HG02623 (cell line): ENCODE measurements at regions not wholly inside any gene's neighbourhood (a gene's known extent, or its start where the extent isn't known, plus 50 kb on each side); places are given as distances from the start of the nearest gene placed in this dataset.
"Not testable (repeated sequence)": the region's sequence is repeated elsewhere in the genome, so short reads cannot be mapped to it uniquely, and the experiment has no call there.

Experiments
- ATAC-seq: cut with Tn5 transposase; IDR thresholded peaks from one replicate; pipeline ENCODE4 v1.9.1; 2021; ENCODE audit warnings: moderate library complexity; ENCODE audit not compliant: unreplicated experiment

DNA sequence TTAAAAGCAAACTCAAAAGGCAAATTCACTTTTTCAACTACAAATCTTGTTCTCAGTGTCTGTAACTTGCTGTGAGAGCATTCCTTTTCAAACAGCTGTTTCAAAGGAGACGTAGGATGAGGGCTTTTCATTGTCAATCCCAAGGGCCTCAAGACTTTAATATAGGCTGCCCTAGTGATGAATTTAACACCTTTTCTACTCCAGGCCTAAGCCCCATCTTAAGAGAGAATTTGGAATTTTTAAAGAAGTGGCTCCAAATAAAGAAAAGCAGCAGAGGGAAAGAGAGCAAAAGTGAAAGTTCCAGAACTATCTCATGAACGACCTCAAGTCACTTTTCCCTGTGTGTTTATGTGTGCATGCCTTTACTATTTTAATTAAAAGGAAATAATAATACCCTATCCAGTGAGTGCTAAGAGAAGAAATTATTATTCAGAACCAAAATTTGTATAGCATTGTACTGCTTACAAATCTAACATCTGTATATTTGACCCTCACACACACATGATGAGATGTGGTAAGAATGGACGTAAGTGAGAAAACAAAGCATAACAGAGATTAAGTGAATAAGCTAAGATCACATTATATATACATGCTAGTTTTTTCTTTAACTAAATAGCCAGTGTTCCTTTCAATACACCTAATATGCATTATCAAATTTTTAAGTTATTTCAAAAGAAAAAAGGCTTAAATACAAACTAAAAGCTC lies 196.4 kb downstream of the VGLL3 start:
- ATAC-seq: no peak

DNA sequence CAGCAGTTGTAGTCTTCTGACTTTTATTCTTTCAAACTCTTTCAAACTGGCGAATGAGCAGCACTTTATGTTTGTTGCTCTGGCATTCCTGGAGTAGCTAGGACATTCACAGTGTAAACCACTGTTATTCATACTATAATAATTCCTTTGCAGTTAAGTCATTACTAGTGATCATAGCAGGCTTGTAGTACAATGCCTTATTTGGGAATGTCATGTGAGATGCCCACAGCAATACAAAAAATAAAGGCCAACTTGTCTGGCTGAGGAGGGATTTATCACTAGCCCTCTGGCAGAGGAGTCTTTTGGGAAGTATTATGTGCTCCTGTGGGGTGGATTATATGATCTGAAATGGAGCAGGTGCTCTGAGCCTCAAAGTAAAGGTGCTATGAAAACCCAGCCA lies 197.2 kb downstream of the VGLL3 start:
- ATAC-seq: no peak

GRCh38 chr3:86792316-86792715 lies 198.6 kb downstream of the VGLL3 start:
- no peak for ATAC-seq

- ATAC-seq: no peak
Observed at GRCh38 chr3:86790884-86791549, 199.9 kb downstream of the VGLL3 start.

DNA sequence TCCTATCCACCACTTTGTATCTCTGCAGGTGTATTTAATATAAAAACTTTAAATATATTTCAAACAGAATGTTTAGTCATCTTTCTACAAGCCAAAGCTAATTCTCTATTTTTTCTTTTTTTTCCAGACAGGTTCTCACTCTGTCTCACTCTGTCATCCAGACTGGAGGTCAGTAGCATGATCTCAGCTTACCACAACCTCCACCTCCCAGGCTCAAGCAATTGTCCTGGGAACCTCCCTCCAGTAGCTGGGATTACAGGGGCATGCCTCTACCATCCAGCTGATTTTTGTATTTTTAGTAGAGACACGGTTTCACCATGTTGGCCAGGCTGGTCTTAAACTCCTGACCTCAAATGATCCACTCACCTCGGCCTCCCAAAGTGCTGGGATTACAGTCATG lies 202.6 kb downstream of the VGLL3 start:
- ATAC-seq: no peak

DNA sequence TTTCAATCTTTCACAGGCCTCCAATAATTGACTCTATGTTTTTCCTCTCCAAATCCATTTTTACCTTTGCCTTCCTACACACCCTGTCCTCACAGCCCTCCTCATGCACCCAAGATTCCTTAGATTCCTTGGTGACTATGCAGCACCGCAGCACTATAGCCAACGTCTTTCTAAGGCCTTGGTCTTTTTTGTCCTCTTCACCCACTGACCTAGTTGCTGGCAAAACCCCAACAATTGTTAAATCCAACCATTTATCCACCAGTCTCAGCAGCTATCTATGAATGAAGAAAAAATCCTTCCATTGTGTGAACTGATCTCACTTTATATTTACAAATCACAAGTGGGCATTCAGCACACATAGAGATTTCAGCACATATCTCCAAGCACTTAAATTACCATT lies 203.9 kb downstream of the VGLL3 start:
- no peak for ATAC-seq

GRCh38 chr3:86785386-86785785 lies 205.6 kb downstream of the VGLL3 start:
- no peak for ATAC-seq

GRCh38 chr3:86782866-86783265 lies 208.1 kb downstream of the VGLL3 start:
- no peak for ATAC-seq

GRCh38 chr3:86782286-86782685 lies 208.7 kb downstream of the VGLL3 start:
- no peak for ATAC-seq

DNA sequence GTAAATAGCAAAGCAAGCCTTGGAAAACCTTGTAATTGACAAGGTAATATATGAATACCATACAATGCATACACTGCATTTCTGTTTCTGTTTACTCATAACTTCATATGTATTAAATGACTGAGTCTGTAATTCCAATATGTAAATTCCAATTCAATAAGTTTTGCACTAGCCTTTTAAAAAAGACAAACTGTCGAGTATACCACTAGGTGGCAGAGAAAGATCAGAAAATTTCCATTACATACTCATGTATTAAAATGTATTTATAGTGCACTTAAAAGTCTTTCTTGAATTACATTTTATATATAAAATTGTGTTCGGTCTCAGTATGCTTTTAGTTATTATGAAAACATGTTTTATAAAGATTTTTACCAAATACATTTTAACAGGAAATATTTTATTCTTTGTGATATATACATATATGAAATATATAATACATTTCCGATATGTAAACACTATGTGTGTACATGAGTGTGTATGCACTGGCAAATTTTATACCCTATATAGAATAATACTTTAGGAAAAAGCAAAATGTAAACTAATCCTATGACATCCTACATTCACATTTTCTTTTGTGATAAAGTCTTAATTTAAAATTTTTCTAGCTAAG lies 216.8 kb downstream of the VGLL3 start:
- ATAC-seq: no peak

GRCh38 chr3:86772699-86773098 lies 218.2 kb downstream of the VGLL3 start:
- no peak for ATAC-seq

GRCh38 chr3:86771741-86772512 lies 219.0 kb downstream of the VGLL3 start:
- ATAC-seq: no peak

- ATAC-seq: no peak
Observed at GRCh38 chr3:86766331-86766730, 224.6 kb downstream of the VGLL3 start.

DNA sequence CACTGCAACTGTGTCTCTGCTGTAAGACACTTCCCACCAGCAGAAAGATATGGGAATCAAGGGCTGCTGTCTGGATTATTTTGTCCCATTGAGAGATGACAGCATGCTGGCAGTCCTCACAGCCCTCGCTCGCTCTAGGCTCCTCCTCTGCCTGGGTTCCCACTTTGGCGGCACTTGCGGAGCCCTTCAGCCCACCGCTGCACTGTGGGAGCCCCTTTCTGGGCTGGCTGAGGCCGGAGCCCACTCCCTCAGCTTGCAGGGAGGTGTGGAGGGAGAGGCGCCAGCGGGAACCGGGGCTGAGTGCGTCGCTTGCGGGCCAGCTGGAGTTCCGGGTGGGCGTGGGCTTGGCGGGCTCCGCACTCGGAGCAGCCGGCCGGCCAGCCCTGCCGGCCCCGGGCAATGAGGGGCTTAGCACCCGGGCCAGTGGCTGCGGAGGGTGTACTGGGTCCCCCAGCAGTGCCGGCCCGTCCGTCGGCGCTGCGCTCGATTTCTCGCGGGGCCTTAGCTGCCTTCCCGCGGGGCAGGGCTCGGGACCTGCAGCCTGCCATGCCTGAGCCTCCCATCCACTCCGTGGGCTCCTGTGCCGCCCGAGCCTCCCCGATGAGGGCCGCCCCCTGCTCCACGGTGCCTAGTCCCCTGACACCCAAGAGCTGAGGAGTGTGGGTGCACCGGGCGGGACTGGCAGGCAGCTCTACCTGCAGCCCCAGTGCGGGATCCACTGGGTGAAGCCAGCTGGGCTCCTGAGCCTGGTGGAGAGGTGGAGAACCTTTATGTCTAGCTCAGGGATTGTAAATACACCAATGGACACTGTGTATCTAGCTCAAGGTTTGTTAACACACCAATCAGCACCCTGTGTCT lies 233.4 kb downstream of the VGLL3 start:
- not testable (repeated sequence) for ATAC-seq

DNA sequence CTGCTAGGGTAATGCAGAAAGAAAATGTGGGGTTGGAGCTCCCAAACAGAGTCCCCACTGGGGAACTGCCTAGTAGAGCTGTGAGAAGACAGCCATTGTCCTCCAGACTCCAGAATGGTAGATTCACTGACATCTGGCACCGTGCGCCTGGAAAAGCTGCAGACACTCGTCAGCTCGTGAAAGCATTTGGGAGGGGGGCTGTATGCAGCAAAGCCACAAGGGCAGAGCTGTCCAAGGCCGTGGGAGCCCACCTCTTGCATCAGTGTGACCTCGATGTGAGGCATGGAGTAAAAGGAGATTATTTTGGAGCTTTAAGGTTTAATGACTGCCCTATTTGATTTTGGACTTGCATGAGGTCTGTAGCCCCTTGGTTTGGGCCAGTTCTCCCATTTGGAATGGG lies 242.9 kb downstream of the VGLL3 start:
- no peak for ATAC-seq

DNA sequence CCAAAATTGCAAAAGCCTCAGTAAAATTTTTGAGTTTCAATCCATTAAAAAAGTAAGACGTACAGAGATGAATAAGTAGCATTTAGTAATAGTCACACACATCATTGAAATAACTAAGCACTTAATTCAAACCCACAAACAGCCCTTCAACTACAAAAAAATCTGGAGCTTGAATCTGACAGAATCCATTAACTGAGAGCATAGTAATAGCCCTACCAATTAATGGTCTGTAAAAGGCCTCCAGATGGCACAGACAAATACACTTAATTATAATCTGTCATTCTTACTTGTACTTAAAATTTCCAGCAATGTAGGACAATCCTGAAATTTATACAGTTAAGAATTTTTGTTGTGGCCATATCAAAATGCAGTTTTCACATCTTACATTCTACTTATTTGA lies 246.9 kb downstream of the VGLL3 start:
- ATAC-seq: no peak

DNA sequence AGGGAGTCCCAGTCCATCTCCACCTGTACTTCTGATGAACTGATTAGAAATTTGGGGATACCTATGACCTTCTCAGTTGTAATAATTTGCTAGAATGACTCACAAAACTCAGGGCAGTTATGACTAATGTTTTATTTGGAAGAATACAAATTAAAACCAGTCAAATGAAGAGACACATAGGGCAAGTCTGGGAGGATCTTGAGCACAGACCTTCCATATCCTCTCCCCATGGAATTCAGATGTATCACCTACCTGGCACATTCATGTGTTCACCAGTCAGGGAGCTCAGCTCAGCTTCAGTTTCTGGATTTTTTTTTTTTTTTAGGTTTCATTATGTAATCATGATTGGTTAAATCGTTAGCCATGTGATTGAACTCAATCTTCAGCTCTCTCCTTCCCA lies 247.7 kb downstream of the VGLL3 start:
- no peak for ATAC-seq

DNA sequence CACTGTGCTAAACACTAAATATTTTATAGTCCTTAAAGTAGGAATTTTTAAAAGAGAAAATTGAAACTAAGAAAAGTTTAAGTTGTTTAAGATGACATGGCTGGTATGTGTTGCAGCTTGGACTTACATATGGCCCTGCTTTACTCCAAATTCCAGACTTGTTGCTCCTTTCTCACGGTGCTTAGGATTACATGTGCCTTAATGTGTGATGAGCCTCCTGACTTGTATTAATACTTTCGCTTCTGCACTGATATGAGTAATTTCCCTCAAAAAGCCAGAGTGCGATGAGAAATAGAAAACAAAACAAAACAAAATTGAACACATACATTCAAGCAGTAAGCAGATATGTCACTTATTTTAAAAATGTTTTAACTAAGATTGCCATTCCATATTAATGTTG lies 250.2 kb downstream of the VGLL3 start:
- no peak for ATAC-seq

- no peak for ATAC-seq
Observed at GRCh38 chr3:86739244-86739643, 251.7 kb downstream of the VGLL3 start.

DNA sequence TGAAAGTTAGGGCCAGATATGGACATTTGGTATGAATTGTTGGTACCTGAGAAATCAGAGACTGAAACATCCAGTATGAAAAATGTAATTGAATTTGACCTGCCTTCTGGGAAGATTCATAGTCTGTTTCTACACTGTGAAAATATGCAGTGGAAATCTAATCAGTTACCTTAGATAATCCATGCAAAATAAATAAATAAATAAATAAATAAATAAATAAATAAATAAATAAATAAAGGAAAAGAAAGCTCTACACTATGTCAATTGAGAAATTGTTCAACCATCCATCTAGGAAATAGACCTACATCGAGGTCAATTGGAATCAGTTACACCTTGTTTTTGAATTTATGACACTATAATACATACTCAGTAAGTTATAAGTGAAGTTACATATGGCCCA lies 252.3 kb downstream of the VGLL3 start:
- no peak for ATAC-seq

- ATAC-seq: no peak
Observed at GRCh38 chr3:86737517-86737916, 253.4 kb downstream of the VGLL3 start.
